ENCODE measurements at regions not wholly inside any gene's neighbourhood (a gene's known extent, or its start where the extent isn't known, plus 50 kb on each side); places are given as distances from the start of the nearest gene placed in this dataset.
"Not testable (repeated sequence)": the region's sequence is repeated elsewhere in the genome, so short reads cannot be mapped to it uniquely, and the experiment has no call there.

DNA sequence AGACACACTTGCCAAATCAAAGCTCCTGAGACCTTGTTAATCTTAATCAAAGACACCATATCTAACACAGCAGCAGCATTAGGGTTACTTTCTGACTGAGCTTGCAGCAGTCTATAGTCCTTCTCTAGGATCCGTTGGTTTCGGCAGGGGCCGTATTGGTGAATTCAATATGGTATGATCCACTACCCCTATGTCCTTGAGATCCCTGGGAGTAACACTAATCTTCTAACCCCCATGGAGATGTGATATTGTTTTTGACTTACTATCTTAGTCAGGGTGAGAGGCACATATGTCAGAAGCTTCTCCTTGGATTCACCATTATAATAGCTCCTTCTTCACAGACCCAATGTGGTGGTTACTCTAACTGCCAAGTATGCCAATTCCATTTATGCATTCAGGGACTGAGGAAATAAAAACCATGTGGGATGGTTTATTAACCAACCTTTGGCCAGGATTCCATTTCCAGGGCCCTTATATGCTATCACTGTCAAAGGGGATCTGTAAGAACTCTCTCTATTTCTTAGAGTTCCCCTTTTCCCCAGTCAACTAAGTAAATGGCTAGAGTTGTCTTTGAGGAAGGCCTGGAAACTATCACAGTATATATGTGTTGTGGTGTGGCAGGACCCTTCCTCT is 673.6 kb upstream of the USP24 start:
- no peak for DNase-seq

DNA sequence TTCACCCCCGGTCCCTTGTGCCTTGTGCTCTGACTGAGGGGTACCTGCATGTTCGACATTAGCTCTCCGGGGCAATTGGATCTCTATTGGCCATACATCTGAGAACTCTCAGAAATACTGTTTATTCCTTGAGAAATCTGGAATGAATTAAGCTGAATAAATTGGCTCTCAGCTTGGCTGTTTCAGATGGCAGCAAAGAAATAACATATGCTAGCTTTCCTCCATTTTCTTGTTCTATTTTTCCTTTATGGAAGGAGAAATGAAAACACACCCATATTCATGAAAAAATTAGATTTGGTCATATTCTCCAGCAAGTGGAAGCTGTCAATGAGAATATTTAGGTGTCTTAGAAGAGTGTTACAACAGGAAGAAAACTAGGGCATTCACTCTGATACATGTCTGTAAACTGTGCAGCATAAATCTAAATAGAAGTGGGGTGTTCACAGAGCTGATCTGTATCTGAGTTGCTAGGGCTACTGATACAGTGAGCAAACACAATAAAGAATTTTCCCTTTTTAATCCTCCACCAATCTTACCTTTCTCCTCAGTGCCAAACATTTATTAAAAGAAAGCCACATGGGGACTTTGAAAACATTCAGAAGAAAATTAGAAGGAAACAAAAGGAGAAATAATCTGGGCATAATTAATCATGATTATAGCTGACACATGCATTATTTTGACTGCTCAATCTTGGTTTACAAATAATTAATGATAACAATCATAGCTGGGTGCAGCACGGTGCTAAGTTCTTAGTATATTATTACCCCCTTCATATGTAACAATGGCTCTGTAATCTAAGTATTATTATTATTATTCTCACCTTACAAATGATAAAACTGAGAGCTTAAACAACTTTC is 671.9 kb upstream of the USP24 start:
- DNase-seq, result no peak

DNA sequence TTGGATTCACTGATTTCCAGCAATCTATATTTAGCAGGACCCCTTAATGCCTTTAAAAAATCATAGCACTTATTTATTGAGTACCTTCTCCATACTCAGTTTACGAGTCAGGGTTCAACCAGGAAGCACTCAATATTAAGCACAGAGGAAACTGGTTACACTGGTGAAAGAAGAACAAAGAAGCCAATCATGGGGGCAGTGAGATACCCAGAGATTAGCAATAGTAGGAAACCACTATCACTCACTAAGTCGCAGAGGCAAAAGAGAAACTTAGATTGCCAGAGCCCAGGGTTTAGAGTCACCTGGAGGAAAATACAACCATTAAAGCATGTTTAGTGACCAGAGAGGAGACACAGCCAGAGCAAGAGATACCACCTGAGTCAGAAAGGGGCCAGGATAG is 670.5 kb upstream of the USP24 start:
- DNase-seq, result no peak

DNA sequence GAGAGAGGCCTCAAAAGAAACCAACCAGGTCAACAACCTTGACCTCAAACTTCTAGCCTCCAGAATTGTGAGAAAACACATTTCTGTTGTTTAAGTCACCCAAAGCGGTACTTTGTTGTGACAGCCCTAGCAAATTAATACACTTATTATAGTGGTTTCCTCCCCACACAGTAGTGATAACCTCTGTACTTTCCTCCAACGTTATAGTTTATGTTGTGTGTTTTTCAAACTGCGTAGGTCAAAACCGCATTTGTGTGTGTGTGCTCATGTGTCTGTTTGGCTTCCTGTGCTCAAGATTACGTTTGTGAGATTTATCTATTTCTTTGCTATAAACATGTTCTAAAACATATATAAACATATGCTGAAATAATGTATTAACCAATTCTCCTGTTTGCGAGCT is 667.8 kb upstream of the USP24 start:
- no peak for DNase-seq

DNA sequence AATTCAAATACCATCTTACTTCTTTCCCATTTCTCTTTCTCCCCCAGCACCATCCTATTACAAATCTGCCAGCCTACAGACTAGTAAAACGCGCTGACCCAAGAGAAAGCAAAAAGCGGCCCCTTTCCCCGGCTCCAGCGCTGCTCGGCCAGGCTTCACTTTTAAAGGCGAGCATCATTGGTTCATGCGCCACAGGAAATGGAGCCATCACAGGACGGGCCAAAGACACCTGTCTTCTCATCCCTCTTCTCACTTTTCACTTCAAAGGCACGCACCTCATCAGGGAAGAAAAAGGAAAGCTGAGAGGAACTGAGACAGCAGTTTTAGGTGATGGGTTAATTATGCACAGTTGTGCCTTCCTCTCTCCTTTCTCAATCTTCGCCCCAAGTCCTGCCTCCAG is 664.2 kb upstream of the USP24 start:
- DNase-seq, result no peak

DNA sequence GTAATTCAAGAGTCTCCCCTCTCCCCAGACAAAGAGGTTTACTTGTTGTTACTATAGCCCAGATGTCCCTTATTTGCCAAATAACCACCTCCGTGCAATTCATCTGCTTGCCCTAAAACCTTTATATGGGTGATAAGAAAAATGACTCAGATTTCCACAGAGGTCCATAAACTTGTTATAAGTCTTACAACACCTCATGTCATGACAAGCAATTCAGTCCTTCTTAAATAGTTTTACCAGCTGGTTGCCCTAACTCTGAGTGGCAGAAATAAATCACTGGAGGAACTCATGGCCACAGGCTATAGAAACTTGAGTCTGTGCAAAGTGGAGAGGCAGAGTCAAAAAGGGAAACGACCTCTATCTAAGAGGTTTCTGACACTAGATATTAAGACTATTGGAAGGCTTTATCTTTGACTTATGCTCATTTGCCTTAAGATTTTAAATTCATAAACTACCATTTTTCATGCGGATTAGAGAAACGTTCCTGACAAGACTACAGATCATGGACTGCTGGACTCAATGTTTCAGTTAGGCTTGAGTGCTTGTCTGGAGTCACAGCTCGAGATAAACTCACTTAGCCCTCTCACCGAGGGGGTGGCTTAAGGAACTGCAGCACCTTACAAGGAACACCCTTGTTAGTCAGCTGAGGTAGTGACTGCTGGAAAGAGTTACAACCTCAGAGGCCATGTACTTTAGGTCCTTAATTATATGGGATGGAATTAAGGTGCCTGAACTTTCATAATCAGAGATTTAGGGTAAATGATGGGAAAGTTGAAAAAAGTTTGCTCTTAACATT is 662.5 kb upstream of the USP24 start:
- no peak for DNase-seq

DNA sequence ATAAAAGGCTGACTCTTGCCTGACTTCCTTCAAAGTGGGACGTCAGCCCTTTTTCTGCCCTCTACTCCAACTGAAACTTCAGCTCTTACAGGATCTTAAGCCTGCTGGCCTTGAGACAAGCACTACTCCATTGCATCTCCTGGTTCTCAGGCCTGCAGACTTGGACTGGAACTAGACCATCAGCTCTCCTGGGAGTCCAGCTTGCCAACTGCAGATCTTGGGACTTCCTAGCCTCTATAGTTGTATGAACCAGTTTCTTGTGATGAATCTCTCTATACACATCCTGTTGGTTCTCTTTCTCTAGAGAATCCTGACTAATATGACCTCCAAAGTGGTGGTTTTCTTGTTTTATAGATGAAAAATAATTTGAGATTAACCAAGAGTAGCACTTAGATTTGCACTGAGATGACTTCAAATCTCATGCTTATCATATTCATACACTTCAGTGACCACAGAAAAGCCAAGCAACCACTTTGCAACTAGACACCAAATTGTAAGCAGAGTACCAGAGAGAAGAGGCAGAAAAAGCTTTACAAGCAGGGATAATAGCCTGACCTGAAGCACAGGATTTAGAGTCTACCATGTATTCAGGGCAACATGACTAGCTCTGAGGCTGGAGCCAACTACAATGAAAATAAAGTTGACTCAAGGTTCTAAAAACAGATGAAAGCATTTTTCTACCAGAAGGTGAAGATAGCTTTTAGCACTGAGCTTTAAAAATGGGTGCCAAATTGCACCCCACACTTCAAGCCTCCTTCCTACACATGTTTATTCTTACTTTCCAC is 661.3 kb upstream of the USP24 start:
- DNase-seq, result no peak

DNA sequence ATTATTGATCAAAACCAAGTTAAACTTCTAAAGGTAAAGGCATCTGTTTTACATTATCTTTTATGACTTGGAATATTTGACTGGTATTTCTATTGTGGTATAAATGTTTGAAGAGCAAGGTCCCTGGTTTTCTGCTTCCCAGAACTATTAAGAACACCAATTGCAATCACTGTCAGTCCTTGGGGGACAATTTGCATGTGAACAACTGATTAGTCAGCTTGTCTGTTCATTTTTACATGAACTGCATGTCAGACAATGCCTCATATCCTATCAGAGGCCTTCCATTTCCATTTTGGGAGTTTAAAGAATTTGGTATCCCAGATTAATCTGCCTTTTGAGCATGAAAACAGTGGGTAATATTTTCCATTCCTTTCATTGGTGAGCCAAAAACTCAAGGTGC is 654.9 kb upstream of the USP24 start:
- DNase-seq, result no peak

DNA sequence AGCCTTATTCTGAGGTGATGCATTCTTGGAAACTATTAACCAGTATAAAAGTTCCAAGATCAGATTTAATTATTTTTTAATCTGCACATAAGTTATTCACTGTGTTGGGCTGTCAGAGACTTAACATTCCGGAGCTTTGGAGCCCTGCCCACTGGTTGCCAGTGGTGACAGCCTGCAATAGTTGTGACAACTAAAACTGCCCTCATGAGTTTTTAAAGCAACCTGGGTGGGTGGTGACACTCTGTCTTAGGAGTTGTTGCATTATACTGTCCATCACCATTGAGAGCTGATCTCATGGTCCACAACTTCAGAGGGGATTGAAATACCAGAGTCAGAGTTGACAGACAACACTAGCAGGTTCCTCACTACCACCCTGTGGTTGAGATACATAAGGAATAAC is 653.9 kb upstream of the USP24 start:
- DNase-seq, result no peak

DNA sequence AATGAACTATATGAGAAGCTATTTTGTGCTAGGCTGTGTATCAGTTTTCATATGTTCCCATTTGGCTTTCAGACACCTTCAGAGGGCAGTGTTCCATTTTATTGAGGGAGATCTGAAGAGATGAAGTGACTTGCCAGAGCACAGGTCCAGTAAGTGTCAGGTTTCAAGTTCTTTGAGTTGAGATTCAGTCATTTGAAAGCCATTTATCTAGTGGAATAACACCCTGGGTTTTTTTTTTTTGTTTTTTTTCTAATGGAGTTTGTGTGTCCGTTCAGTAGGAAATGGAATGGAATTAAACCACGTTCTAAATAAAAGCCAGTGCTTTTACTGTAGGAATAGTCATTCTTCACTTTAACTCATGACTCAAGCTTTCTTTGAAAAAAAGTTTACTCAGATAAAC is 652.9 kb upstream of the USP24 start:
- DNase-seq, result no peak

DNA sequence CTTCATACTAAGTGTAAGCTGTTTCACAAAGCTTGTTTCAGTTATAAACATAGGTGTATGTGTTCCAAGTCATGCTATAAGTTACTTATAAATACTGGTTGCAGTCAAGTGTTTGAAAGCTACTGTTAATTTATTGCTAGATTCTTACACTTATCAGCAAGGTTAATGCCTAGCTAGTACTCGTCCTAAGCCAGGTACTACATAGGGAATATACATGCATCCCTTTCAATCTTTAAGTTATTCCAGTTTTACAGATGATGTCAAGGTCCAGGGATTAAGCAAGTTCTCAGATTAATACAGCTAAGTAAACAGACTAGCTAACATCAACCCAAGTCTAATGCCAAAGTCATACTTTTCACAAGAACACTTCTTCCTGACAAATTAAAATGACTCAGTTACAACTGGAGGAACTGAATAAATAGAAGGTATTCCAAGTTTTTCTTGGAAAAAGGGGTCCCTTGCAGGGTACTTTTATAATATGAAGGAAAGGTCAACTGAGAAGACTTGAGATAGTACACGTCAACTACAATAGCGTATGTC is 652.2 kb upstream of the USP24 start:
- no peak for DNase-seq

DNA sequence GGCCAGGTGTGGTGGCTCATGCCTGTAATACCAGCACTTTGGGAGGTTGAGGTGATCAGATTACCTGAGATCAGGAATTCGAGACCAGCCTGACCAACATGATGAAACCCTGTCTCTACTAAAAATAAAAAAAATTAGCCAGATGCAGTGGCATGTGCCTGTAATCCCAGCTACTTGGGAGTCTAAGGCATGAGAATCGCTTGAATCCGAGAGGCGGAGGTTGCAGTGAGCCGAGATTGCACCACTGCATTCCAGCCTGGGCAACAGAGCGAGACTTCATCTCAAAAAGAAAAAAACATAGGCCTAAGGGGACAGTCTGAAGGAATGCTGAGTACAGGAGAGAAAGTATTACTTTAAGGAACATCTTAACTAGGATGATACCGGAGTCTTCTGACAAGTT is 650.6 kb upstream of the USP24 start:
- not testable (repeated sequence) for DNase-seq

DNA sequence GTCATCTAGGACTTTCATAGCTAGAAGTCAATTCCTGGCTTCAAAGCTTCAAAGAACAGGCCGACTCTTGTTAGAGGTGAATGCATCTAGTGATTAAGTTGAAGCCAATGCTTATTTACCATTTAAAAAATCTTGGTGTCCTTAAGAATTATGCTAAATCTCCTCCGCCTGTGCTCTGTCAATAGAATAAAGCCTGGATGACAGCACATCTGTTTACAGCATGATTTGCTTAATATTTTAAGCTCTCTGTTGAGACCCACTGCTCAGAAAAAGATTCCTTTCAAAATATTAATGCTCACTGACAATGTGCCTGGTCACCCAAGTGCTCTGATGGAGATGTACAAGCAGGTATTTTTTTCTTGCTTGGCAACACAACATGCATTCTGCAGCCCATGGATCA is 649.1 kb upstream of the USP24 start:
- no peak for DNase-seq

DNA sequence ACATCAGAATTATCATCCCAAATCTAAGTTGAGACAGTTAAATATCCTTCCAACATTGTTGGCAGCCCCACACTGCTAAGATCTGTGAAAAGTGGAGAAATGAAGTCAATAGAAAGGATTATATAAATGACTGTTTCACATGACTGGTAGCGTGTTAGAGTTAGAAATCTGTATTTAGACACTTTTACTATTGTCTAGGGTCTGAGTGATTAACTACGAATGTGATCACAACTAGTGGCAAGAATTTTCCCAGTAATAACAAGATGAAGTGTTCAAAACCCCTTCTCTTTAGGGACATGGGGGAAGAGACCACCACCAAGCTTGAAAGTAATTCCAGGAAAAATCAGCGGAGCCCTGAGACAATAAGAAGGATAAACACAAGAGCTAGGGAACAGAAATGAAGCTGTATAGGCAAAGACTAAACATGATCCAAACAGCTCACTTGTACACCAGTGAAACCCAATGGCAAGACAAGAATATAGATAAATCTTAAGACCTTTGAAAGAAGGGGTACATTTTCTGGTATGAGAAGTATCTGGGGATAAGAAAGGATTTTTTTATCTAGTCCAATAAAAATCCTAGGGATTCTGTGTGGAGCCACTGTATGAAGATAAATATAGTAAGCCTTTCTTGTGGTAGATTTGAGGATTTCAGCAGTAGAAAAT is 646.6 kb upstream of the USP24 start:
- DNase-seq, result no peak

DNA sequence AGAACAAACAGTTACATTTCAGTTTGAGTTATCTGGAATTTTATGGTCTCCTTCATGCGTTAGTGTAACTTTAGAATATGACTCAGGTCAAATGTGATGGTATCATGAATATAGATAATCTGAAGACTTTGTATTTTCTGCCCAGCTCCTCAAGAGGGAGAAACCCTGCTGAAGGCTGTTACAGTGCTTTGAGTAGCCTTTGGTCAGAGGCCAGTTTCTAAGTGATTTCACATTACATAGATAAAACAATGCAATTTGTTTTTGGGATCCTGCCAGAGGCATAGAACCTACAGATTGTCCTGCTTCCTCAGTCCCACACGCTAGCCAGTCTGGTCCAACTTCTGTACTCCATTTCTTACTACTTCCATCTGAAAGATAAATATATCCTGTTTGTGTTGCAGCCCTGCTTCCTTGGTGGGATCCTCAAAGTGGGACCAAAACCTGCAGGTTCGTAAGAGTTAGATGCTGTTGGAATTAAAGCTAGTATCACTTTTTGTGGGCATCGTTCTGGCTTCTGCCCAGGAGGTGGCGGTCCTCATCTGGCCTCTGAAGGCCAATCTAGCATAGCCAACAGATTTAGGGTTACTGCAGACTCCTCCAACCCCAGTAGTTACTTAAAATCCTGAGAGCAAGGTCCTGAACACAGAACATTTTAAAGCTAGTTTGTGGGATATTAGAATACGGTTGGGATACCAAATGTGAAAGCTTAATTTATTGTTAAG is 645.8 kb upstream of the USP24 start:
- no peak for DNase-seq

DNA sequence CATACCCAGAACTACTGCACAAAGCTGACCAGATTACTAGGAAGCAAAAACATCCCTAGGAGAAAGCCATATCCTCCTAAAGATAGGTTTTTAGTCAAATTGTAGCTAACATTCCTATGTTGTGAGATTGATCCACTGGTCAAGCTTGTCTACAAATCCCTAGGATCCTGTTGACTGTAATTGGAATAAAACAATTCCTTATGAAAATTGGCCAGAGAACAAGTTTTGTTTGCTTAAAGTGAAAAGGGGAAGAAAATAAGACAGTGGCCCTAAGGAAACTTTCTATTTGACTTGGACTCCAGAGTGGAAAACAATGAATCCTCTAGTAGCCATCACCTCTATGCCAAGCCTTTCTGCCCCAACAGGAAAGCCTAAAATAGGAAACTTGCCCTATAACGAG is 645.2 kb upstream of the USP24 start:
- no peak for DNase-seq

DNA sequence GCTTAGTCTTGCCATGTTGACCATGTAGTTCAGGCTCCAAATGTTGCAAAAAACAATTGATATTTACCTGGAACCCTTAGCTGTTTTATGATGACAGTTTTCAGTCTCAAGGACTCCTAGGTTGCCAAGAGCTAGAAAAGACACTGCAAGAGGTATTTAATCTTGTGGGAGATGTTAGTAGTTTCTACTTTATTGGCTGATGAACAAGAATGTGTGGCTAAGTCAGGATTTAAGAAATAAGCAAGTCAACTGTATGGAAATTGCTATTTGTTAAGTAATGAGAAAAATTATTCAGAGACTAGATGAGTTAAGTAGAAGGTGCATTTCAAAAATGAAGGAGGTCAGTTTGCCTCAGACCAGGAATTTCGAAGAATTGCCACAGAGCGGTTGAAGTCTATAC is 639.7 kb upstream of the USP24 start:
- no peak for DNase-seq

DNA sequence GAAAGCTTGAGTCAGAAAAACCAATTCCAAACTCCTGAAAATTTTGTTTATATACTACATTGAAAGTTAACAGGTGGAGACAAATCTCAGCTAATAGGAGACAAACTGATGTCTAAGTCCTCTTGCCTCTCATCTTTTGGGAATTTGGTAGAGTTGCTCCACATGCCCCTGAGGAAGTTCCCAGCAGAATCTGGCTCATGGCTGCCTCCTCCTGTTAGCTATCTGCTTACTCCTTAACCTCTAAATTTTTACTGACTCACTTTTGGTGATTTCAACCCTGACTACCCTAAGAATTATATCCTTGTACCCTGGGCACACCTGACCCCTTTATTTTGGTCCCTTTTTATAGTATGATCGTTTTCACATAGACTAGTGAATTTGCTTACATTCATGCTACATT is 633.7 kb upstream of the USP24 start:
- DNase-seq, result no peak

DNA sequence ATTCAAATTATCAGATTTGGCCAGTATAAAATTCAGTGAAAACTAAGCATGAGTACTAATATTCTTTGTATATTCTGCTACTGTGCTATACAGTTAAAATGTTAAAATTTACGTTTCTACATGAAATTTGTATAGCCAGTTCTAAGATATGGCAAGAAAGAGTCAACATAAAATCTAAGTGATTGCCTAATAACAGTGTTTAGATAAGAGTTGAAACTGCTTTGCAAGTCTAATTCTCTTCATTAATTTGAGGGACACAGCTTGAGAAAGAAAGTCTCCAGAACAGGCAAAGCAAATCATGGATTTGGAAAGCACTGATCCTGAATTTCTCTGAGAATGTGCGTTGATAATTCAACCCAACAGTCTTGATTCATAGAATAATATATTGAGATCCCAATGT is 630.9 kb upstream of the USP24 start:
- no peak for DNase-seq

DNA sequence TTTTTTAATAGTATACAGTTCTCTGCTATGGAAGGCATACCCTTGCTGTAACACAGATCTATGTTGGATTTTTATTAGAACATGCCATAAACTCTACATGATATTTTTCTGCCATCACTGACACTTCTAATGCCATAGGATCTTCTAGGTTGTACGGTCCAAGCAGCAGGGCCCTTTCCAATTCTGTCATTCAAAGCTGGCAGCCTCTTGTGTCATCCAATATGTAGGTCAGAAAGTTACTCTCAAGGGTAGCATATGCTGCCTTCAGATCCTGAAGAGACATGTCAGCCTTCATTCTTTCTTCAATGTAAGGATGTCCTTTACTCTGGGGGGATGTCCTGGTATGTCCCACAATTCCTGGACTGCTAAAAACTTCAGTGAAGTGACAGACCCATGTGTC is 629.2 kb upstream of the USP24 start:
- no peak for DNase-seq

DNA sequence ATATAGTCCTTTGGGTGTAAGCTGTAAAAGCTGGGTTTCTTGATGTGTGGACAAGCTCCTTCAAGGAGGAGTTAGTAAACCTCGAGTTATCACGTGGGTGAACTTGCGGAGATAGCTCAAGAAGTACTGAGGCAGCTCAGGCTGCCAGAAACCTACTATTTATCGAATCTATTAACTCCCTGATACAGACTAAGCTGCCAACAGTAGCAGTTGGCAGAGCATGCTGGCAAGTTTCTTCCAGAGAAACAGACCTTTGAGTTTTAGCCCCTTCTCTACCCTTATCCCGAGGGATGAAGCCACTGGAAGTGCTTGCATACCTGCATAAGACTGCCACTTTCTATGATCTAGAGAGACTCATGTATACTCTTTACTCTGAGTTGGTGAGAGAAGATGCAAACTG is 624.5 kb upstream of the USP24 start:
- no peak for DNase-seq

DNA sequence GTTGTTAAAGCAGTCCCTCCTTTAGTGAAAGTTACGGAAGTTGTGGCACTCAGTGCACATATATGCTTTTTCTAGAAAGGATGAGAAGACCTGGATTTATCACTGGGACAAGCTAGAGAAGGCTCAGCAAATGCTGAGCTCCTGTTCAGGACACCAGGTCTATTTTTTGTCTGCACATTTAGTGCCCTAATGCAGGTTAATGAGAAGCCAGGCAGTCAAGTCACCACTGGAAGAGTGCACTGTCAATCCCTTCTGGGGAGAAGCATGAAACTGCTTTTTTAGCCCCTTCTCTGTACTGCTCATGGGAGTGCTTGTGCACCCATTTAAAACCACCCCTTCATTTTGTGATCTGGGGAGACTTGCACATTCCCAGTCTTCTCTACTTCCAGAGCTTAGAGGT is 624.1 kb upstream of the USP24 start:
- DNase-seq, result no peak

Measured in CD4-positive, alpha-beta T cell treated with Interleukin-12 subunit alpha and Interleukin-12 subunit beta, for 1 hour (primary cell).